HG03442 (cell line): ENCODE measurements at regions not wholly inside any gene's neighbourhood (a gene's known extent, or its start where the extent isn't known, plus 50 kb on each side); places are given as distances from the start of the nearest gene placed in this dataset.

Source experiments
- ATAC-seq: cut with Tn5 transposase; IDR thresholded peaks from one replicate; pipeline ENCODE4 v1.9.1; 2021; ENCODE audit warnings: mild to moderate bottlenecking, moderate library complexity; ENCODE audit not compliant: unreplicated experiment

GRCh38 chr4:145348291-145348690 is 133.4 kb upstream of the SMAD1 start:
- ATAC-seq: no peak

DNA sequence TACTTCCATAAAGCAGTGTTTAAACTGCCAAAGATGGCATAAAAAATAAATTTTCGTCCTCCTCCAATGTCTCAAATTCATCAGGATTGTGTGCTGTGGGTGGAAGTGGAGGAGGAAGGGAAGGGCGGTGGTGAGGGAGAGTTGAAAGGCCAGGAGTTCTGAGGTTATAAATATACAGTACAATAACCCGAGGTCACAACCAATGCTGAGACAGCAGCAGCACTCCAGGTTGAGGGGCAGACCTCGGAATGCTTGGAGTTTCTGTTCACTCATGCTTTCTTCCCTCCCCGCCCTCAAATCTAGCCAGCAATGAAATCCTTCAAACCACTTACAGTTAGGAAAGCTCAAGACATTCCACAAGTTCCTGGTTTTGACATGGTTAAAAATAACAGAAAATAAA is 134.0 kb upstream of the SMAD1 start:
- ATAC-seq: no peak

DNA sequence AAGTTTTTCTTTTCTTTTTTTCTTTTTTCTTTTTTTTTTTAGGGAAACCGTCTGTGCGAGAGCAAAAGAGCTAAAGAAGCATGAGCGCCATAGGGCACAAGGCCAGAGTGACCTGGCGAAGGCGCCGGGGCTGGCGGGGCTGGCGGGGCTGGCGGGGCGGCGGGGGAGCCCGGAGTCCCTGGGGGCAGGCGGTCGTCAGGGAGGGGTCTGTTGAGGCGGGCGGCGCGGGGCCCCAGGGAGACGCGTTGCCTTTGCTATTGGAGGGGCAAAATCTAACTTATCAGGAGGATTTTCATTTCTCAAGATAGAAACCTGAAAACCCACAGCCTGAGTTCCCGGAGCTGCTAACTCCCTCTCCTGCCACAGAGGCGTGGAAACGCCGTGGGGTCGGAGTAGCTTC is 135.6 kb upstream of the SMAD1 start:
- no peak for ATAC-seq

GRCh38 chr4:145345401-145345800 is 136.3 kb upstream of the SMAD1 start:
- no peak for ATAC-seq

DNA sequence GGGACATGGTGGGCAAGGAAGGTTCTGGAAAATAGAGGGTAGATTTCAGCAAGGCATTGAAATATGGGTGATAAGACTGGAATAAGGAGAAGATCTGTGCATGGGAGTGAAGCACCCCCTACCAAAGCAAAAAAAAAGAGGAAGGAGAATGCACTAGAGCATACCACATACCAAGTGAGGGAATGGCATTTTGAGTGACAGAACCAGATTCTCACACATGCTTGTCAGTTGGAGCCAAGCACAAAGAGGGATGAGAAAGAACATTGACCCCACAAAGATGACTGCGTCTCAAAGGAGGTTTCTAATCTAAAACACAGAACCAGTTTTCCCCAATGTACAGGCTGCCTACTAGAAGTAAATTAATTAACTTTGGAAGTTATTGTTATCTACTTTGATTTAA is 140.3 kb upstream of the SMAD1 start:
- no peak for ATAC-seq

GRCh38 chr4:145340071-145340675 is 141.5 kb upstream of the SMAD1 start:
- ATAC-seq: no peak

- ATAC-seq: no peak
These were observed 142.5 kb upstream of the SMAD1 start for GRCh38 chr4:145339075-145339725.

- no peak for ATAC-seq
These were observed 143.1 kb upstream of the SMAD1 start for GRCh38 chr4:145338568-145338967.

- ATAC-seq: no peak
These were observed 144.3 kb upstream of the SMAD1 start for GRCh38 chr4:145337391-145337790.

DNA sequence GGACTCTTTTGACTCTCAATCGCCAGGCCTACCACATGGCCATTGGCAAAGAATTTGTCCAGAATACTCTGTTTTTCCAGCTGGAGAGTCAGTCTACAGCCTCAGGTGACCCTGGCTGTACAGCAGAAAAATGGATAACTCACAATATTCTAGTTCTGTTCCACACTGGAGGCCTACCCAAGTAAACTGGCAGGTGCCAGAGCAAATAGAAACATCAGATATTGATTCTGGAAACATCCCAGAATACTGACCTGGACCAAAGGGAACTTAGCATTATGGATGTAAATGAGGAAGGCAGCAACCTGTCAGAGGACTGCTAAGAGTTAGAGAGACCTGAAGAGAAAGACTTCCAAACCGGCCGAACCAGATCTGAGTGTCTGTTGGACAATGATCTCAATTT is 147.9 kb upstream of the SMAD1 start:
- ATAC-seq: no peak

DNA sequence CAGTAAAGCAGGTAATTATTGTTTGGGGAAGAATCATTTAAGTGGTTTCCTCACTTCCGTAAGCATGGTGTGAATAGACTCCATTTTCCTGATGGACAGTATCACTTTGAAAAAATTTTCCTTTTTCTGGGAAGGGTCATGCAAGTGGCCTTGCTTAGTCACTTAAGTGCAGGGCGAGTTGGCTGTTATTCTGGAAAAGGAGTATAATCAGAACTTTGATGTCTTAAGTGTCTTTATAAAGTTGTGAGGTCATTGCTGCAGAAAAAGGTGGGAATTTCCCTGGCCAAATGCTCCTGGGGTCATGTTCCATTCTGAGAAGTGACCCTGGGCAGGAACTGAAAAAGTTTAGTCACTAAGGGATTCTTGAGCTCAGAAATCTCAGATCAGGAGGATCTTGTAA is 146.1 kb upstream of the OTUD4 start:
- no peak for ATAC-seq

- ATAC-seq: no peak
These were observed 143.8 kb upstream of the OTUD4 start for GRCh38 chr4:145324161-145324560.

GRCh38 chr4:145320294-145320693 is 139.9 kb upstream of the OTUD4 start:
- ATAC-seq: no peak

DNA sequence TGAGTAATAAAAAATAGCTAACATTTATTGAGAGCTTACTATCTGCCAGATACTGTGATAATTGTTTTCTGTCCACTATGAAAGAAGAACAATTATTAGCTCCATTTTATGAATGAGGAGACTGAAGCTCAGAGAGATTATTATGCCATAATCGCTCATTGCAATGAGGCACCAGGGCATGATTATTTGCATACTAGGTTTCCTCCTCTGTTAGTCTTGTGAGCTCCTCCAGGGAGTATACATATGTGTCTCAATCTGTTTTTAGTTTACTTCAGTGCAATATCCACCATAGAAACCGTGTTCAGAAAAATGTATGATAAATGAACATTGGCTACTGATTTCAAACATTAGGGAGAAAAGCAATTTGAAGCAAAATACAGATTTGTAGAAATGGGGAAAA is 139.4 kb upstream of the OTUD4 start:
- no peak for ATAC-seq

GRCh38 chr4:145316897-145317574 is 136.6 kb upstream of the OTUD4 start:
- ATAC-seq: no peak

- no peak for ATAC-seq
These were observed 135.4 kb upstream of the OTUD4 start for GRCh38 chr4:145315811-145316225.

GRCh38 chr4:145308598-145308997 is 128.2 kb upstream of the OTUD4 start:
- no peak for ATAC-seq

GRCh38 chr4:145307763-145308430 is 127.5 kb upstream of the OTUD4 start:
- no peak for ATAC-seq

DNA sequence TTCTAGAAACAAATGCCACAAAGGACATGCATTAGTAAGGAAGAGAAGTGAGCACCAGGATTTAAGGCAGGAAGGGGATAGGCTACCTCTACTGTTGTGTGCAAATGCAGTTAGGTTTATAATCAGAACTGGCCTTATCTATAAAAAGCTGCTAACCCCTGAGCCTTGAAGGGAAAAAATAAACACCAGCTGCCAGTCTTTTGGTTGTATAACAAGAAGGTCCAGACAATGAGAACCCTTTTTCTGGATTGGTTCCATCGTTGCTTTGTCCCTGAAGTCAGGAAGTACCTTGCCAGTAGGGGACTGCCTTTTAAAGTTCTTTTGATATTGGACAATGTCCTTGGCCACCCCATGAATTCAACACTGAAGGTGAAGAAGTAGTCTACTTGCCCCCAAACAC is 126.7 kb upstream of the OTUD4 start:
- no peak for ATAC-seq

DNA sequence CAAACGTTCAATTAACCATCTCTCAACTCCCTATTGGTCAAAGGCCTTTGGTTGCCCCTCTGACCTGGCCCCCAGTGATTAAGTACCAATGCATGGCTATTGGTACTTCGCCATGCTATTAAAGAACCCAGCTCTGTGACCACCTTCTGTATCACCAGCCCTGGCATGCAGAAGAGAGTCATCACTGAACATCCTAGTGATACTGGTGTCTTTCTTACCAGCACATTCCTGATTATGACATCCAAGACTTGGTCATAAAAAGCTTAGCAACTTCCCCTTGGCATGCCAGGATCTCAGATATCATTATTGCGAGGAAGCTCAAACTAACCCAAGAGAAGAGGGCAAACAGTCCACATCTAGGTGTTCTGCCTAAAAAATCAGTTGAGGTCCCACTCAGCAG is 122.3 kb upstream of the OTUD4 start:
- no peak for ATAC-seq

DNA sequence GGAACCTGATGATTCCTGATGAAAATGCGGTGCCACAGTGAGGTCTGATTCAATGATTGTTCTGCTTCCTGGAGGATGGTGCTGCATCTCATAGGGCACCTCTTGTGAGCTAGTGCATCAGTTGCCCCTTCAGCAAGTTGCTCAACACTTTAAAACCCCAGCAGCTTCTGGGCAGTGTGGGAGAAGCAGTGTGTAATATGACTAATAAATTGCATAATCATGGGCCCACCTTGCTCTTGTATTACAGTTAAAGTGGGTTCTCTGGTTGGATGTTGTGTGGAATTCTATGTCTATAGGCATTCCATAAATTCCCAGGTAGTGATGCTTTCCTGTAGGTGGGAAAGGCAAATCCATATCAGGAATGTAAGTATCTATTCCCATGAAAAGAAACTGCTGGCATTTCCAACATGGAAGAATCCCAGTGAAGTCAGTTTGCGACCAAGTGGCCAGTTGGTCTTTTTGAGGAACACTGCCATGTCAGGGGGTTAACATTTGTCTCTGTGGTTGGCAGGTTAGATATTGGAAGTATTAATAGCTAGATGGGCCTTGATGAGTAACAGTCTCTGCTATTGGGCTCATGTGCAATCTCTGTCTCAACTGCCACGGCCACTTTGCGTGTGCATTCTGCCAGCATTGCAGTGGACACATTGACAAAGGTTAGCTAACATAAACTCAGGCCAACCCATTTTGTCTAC is 121.1 kb upstream of the OTUD4 start:
- ATAC-seq: no peak
